Lower leg skin (tissue), 3 donors: ENCODE measurements at regions not wholly inside any gene's neighbourhood (a gene's known extent, or its start where the extent isn't known, plus 50 kb on each side); places are given as distances from the start of the nearest gene placed in this dataset.

ENCODE experiments used
- POLR2A ChIP-seq, 2 donors: fragments of 450-650 bp; IDR thresholded peaks; one replicate each; pipeline ENCODE4 v1.6.1; 2016 to 2017; ENCODE audit warnings: antibody characterized with exemption in 2 of 2, mild to moderate bottlenecking in 1 of 2, moderate library complexity in 1 of 2
- TF ChIP-seq, protein P1 (sequence below), 3 donors: fragments of 450-650 bp; IDR thresholded peaks; one replicate each; pipeline ENCODE4 v1.5.1; 2016; ENCODE audit warnings: antibody characterized with exemption in 3 of 3, mild to moderate bottlenecking in 3 of 3, moderate library complexity in 2 of 3

- no peak for TF ChIP-seq POLR2A (IDR thresholded peaks at IDR 0.05)
- TF ChIP-seq, protein P1, sequence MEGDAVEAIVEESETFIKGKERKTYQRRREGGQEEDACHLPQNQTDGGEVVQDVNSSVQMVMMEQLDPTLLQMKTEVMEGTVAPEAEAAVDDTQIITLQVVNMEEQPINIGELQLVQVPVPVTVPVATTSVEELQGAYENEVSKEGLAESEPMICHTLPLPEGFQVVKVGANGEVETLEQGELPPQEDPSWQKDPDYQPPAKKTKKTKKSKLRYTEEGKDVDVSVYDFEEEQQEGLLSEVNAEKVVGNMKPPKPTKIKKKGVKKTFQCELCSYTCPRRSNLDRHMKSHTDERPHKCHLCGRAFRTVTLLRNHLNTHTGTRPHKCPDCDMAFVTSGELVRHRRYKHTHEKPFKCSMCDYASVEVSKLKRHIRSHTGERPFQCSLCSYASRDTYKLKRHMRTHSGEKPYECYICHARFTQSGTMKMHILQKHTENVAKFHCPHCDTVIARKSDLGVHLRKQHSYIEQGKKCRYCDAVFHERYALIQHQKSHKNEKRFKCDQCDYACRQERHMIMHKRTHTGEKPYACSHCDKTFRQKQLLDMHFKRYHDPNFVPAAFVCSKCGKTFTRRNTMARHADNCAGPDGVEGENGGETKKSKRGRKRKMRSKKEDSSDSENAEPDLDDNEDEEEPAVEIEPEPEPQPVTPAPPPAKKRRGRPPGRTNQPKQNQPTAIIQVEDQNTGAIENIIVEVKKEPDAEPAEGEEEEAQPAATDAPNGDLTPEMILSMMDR (IDR thresholded peaks at IDR 0.05): no peak
Observed at GRCh38 chr5:28725001-28725400, 1686.6 kb upstream of the CDH9 start.
